Stomach (tissue), 4 donors: ENCODE measurements at regions not wholly inside any gene's neighbourhood (a gene's known extent, or its start where the extent isn't known, plus 50 kb on each side); places are given as distances from the start of the nearest gene placed in this dataset.
"Not testable (repeated sequence)": the region's sequence is repeated elsewhere in the genome, so short reads cannot be mapped to it uniquely, and the experiment has no call there.

Source experiments
- POLR2AphosphoS5 ChIP-seq, 3 donors: sonication (generic); formaldehyde crosslinking; IDR thresholded peaks; one replicate each; pipeline ENCODE4 v1.6.1; 2016; ENCODE audit warnings: antibody characterized with exemption in 3 of 3
- TF ChIP-seq, protein P1 (sequence below), 7 experiments: fragments of 450-650 bp in 4 of 7; fragments of 200-600 bp in 3 of 7; sonication (generic) in 3 of 7; IDR thresholded peaks; one replicate each; pipeline ENCODE4 v1.5.1; 2016 to 2019; ENCODE audit warnings: antibody characterized with exemption in 7 of 7, control low read depth in 2 of 7, mild to moderate bottlenecking in 1 of 7

DNA sequence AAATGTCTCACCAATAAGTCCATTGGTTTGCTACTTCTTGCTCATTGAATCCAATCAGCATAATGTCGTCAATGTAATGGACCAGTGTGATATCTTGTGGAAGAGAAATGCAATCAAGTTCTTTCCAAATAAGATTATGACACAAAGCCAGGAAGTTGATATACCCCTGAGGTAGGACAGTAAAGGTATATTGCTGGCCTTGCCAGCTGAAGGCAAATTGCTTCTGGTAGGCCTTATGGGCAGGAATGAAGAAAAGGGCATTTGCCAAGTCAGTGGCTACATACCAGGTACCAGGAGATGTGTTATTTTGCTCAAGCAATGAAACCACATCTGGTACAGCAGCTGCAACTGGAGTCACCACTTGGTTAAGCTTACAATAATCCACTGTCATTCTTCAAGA is 276.1 kb downstream of the C12orf75 start:
- TF ChIP-seq POLR2AphosphoS5 (IDR thresholded peaks at IDR 0.05): not testable (repeated sequence)
- TF ChIP-seq, protein P1, sequence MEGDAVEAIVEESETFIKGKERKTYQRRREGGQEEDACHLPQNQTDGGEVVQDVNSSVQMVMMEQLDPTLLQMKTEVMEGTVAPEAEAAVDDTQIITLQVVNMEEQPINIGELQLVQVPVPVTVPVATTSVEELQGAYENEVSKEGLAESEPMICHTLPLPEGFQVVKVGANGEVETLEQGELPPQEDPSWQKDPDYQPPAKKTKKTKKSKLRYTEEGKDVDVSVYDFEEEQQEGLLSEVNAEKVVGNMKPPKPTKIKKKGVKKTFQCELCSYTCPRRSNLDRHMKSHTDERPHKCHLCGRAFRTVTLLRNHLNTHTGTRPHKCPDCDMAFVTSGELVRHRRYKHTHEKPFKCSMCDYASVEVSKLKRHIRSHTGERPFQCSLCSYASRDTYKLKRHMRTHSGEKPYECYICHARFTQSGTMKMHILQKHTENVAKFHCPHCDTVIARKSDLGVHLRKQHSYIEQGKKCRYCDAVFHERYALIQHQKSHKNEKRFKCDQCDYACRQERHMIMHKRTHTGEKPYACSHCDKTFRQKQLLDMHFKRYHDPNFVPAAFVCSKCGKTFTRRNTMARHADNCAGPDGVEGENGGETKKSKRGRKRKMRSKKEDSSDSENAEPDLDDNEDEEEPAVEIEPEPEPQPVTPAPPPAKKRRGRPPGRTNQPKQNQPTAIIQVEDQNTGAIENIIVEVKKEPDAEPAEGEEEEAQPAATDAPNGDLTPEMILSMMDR (IDR thresholded peaks at IDR 0.05): not testable (repeated sequence)
